ENCODE measurements at regions not wholly inside any gene's neighbourhood (a gene's known extent, or its start where the extent isn't known, plus 50 kb on each side); places are given as distances from the start of the nearest gene placed in this dataset.

DNA sequence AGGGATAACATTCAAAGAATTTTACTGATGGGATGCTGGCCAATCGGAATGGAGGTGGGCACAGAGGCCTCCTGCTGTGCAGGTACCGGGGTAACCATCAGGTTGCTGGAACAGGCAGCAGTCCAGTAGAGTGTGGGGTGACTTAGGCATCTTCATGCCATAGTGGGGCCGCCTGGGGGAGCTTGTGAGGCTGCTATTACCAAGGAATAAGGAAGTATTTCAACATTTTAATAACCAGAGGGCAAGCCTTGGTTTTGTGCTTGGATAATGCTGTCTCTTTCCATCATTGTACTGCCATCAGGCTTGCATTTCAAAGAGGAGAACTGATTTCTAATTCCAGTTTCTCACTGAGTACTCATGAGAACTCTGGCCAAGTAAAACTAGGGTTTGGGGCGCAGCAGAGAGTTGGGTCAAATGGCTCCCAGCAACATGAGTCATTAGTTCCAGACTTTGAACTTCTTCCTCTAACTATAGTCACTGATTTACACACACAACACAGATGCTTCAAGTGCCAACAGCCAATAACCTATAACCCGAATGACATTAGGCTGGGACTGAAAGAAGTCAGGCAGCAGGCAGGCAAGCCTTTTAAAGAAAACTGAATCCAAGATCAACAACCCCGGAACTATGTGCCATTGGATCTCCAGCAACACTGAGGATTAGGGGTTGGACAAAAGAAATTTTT, 56.1 kb upstream of the FHL2 start:
- TF ChIP-seq, protein P1, sequence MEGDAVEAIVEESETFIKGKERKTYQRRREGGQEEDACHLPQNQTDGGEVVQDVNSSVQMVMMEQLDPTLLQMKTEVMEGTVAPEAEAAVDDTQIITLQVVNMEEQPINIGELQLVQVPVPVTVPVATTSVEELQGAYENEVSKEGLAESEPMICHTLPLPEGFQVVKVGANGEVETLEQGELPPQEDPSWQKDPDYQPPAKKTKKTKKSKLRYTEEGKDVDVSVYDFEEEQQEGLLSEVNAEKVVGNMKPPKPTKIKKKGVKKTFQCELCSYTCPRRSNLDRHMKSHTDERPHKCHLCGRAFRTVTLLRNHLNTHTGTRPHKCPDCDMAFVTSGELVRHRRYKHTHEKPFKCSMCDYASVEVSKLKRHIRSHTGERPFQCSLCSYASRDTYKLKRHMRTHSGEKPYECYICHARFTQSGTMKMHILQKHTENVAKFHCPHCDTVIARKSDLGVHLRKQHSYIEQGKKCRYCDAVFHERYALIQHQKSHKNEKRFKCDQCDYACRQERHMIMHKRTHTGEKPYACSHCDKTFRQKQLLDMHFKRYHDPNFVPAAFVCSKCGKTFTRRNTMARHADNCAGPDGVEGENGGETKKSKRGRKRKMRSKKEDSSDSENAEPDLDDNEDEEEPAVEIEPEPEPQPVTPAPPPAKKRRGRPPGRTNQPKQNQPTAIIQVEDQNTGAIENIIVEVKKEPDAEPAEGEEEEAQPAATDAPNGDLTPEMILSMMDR (IDR thresholded peaks at IDR 0.05): peak; percentile 34
- no peak for TF ChIP-seq EZH2 (IDR thresholded peaks at IDR 0.05)
- TF ChIP-seq EZH2phosphoT487 (IDR thresholded peaks at IDR 0.05): no peak
